SK-N-SH (cell line): ENCODE measurements at regions not wholly inside any gene's neighbourhood (a gene's known extent, or its start where the extent isn't known, plus 50 kb on each side); places are given as distances from the start of the nearest gene placed in this dataset.

Experiments used
- CTCF ChIA-PET: fragments of 300-600, 350-600 bp; formaldehyde crosslinking; extraction: SDS; loops from one replicate; lab custom pipeline; 2021; lab: Yijun Ruan, JAX
- POLR2A ChIA-PET: fragments of 350-600 bp; sonication (Branson Sonifier 250); formaldehyde crosslinking; extraction: SDS; loops from one replicate; lab custom pipeline; 2020; ENCODE audit warnings: antibody characterized with exemption, inconsistent platforms; lab: Yijun Ruan, JAX
- DNase-seq: peaks from one replicate; pipeline ENCODE4 v3.0.0; 2012
- H2AFZ ChIP-seq: fragments of 200-600 bp; sonication (generic); 2 replicates; pipeline ENCODE4 v1.8.1; 2016; ENCODE audit warnings: antibody characterized with exemption, mild to moderate bottlenecking, low read depth
- H3F3A ChIP-seq: fragments of 200-600 bp; sonication (generic); replicated peaks from 2 replicates; pipeline ENCODE3; 2016; ENCODE audit warnings: antibody characterized with exemption, mild to moderate bottlenecking; ENCODE audit not compliant: insufficient read depth
- H3K27ac ChIP-seq, 2 experiments: fragments of 200-500 bp in 1 of 2; fragments of 200-600 bp in 1 of 2; sonication (Bioruptor generic) in 1 of 2; sonication (generic), shearing (Covaris generic) in 1 of 2; 2 replicates each; pipeline versions ENCODE4 v1.5.1 to v1.6.1; 2014 to 2016; ENCODE audit warnings: low read depth in 2 of 2, inconsistent platforms in 1 of 2, low read length in 1 of 2, mild to moderate bottlenecking in 1 of 2, mixed read lengths in 1 of 2
- H3K27me3 ChIP-seq: fragments of 200-600 bp; sonication (generic), shearing (Covaris generic); 2 replicates; pipeline ENCODE4 v1.6.1; 2016; ENCODE audit warnings: mixed run types; ENCODE audit not compliant: insufficient read depth
- H3K36me3 ChIP-seq, 2 experiments: fragments of 200-500 bp in 1 of 2; fragments of 200-600 bp in 1 of 2; sonication (Bioruptor generic) in 1 of 2; sonication (generic) in 1 of 2; replicated peaks in 1 of 2; 2 replicates each; pipeline versions ENCODE3 to v1.5.1; 2014 to 2016; ENCODE audit warnings: low read length in 1 of 2, mild to moderate bottlenecking in 1 of 2; ENCODE audit not compliant: insufficient read depth in 2 of 2, control insufficient read depth in 1 of 2
- H3K4me1 ChIP-seq, 2 experiments: fragments of 200-500 bp in 1 of 2; fragments of 200-600 bp in 1 of 2; sonication (Bioruptor generic) in 1 of 2; sonication (generic), shearing (Covaris generic) in 1 of 2; 2 replicates each; pipeline versions ENCODE4 v1.5.1 to v1.6.1; 2014 to 2016; ENCODE audit warnings: low read depth in 1 of 2, low read length in 1 of 2, mixed run types in 1 of 2; ENCODE audit not compliant: insufficient read depth in 2 of 2, control insufficient read depth in 1 of 2
- H3K4me2 ChIP-seq: fragments of 200-600 bp; sonication (generic), shearing (Covaris generic); 2 replicates; pipeline ENCODE4 v1.6.1; 2017; ENCODE audit warnings: mixed run types
- H3K4me3 ChIP-seq, 2 experiments: fragments of 200-500 bp in 1 of 2; fragments of 200-600 bp in 1 of 2; sonication (Bioruptor generic) in 1 of 2; sonication (generic), shearing (Covaris generic) in 1 of 2; 2 replicates each; pipeline versions ENCODE4 v1.5.1 to v1.8.1; 2014 to 2016; ENCODE audit warnings: low read depth in 2 of 2, inconsistent platforms in 1 of 2, low read length in 1 of 2, mild to moderate bottlenecking in 1 of 2, mixed read lengths in 1 of 2, moderate library complexity in 1 of 2
- H3K79me2 ChIP-seq: fragments of 200-600 bp; sonication (generic); 2 replicates; pipeline ENCODE4 v1.8.1; 2017; ENCODE audit warnings: mild to moderate bottlenecking; ENCODE audit not compliant: insufficient read depth
- H3K9ac ChIP-seq: fragments of 200-600 bp; sonication (generic); 2 replicates; pipeline ENCODE4 v1.6.1; 2017; ENCODE audit warnings: mixed run types
- H3K9me2 ChIP-seq: fragments of 200-600 bp; sonication (generic); 2 replicates; pipeline ENCODE4 v1.6.1; 2017; ENCODE audit warnings: mixed run types
- H3K9me3 ChIP-seq: fragments of 200-600 bp; sonication (generic); 2 replicates; pipeline ENCODE4 v1.6.1; 2017; ENCODE audit warnings: mixed run types, mild to moderate bottlenecking, moderate library complexity
- H4K20me1 ChIP-seq: fragments of 200-600 bp; sonication (generic); 2 replicates; pipeline ENCODE4 v1.6.1; 2017; ENCODE audit warnings: mild to moderate bottlenecking, mixed run types; ENCODE audit not compliant: insufficient read depth
- ELF1 ChIP-seq: IDR thresholded peaks from 2 replicates; pipeline ENCODE4 v1.4.0; 2012
- EP300 ChIP-seq, 2 experiments: IDR thresholded peaks; 2 replicates each; pipeline versions ENCODE4 v1.4.0 to v1.6.1; 2012; ENCODE audit warnings: borderline replicate concordance in 1 of 2, low read depth in 1 of 2, low read length in 1 of 2
- FOSL2 ChIP-seq: IDR thresholded peaks from 2 replicates; pipeline ENCODE4 v1.4.0; 2012; ENCODE audit warnings: low read depth, mild to moderate bottlenecking, moderate library complexity, borderline replicate concordance
- JUND ChIP-seq: IDR thresholded peaks from 2 replicates; pipeline ENCODE4 v1.4.0; 2012
- MEF2A ChIP-seq: IDR thresholded peaks from 2 replicates; pipeline ENCODE4 v1.4.0; 2012; ENCODE audit warnings: low read depth, borderline replicate concordance
- NFIC ChIP-seq: IDR thresholded peaks from 2 replicates; pipeline ENCODE4 v1.4.0; 2012; ENCODE audit warnings: borderline replicate concordance
- POLR2AphosphoS5 ChIP-seq: IDR thresholded peaks from 2 replicates; pipeline ENCODE4 v1.6.1; 2012; ENCODE audit warnings: low read depth, low read length
- TEAD4 ChIP-seq: IDR thresholded peaks from 2 replicates; pipeline ENCODE4 v1.4.0; 2012; ENCODE audit warnings: mild to moderate bottlenecking, borderline replicate concordance; ENCODE audit not compliant: insufficient read depth
- YY1 ChIP-seq: IDR thresholded peaks from 2 replicates; pipeline ENCODE4 v1.4.0; 2012; ENCODE audit warnings: low read depth, mild to moderate bottlenecking
- WGBS: methylation state at CpG from one replicate; pipeline ENCODE4 v1.1.6; 2017; ENCODE audit warnings: low lambda C conversion rate; 5-methylcytosine and 5-hydroxymethylcytosine counted together
- TF ChIP-seq, protein P1 (sequence below): IDR thresholded peaks from 2 replicates; pipeline ENCODE4 v1.4.0; 2012; ENCODE audit warnings: low read depth, borderline replicate concordance
- TF ChIP-seq, protein P2 (sequence below): IDR thresholded peaks from 2 replicates; pipeline ENCODE4 v1.6.1; 2012; ENCODE audit warnings: mild to moderate bottlenecking, low read depth, low read length, moderate library complexity
- TF ChIP-seq, protein P3 (sequence below): IDR thresholded peaks from 2 replicates; pipeline ENCODE4 v1.4.0; 2012; ENCODE audit warnings: low read depth, borderline replicate concordance

DNA sequence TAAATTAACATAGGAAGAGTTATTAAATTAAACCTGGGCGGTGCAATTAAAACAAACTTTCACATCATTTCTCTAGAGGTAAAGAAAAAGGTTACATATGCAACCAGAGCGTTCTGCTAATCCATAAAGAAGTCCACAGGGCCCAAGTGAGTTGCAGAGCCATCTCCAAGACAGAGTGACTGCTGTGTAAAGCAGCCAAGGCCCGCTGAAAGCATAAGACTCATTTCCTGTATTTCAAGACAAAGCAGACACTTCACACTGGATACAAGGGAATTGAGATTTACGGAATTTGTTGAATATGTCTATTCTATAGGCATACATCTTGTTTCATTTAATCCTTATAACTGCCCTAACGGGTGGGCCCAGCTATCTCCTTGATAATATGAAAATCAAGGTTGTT is 422.8 kb downstream of the CBLN4 start:
- Histone ChIP-seq H3K36me3 (no peaks in the 10 kb centered on the region), H3K4me3 (no peak overlapping the region), H2AFZ (no peak overlapping the region), H3K4me1 (no peaks in the 10 kb centered on the region; a peak in 1 of 4 replicates), H3K9me3 (no peaks in the 10 kb centered on the region), H3K27ac (no peak overlapping the region), H3K9me2 (no peaks in the 10 kb centered on the region), H3F3A (no peaks in the 10 kb centered on the region), H3K27me3 (no peaks in the 10 kb centered on the region), H4K20me1 (no peaks in the 10 kb centered on the region), H3K9ac (no peak overlapping the region), H3K4me2 (no peak overlapping the region), H3K79me2 (no peaks in the 10 kb centered on the region)
- WGBS, result 19% methylated on average over 5 of the region's 5 CpGs
- TF ChIP-seq FOSL2, result no peak
- TF ChIP-seq, protein P1, sequence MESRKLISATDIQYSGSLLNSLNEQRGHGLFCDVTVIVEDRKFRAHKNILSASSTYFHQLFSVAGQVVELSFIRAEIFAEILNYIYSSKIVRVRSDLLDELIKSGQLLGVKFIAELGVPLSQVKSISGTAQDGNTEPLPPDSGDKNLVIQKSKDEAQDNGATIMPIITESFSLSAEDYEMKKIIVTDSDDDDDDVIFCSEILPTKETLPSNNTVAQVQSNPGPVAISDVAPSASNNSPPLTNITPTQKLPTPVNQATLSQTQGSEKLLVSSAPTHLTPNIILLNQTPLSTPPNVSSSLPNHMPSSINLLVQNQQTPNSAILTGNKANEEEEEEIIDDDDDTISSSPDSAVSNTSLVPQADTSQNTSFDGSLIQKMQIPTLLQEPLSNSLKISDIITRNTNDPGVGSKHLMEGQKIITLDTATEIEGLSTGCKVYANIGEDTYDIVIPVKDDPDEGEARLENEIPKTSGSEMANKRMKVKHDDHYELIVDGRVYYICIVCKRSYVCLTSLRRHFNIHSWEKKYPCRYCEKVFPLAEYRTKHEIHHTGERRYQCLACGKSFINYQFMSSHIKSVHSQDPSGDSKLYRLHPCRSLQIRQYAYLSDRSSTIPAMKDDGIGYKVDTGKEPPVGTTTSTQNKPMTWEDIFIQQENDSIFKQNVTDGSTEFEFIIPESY, result no peak
- TF ChIP-seq, protein P2, sequence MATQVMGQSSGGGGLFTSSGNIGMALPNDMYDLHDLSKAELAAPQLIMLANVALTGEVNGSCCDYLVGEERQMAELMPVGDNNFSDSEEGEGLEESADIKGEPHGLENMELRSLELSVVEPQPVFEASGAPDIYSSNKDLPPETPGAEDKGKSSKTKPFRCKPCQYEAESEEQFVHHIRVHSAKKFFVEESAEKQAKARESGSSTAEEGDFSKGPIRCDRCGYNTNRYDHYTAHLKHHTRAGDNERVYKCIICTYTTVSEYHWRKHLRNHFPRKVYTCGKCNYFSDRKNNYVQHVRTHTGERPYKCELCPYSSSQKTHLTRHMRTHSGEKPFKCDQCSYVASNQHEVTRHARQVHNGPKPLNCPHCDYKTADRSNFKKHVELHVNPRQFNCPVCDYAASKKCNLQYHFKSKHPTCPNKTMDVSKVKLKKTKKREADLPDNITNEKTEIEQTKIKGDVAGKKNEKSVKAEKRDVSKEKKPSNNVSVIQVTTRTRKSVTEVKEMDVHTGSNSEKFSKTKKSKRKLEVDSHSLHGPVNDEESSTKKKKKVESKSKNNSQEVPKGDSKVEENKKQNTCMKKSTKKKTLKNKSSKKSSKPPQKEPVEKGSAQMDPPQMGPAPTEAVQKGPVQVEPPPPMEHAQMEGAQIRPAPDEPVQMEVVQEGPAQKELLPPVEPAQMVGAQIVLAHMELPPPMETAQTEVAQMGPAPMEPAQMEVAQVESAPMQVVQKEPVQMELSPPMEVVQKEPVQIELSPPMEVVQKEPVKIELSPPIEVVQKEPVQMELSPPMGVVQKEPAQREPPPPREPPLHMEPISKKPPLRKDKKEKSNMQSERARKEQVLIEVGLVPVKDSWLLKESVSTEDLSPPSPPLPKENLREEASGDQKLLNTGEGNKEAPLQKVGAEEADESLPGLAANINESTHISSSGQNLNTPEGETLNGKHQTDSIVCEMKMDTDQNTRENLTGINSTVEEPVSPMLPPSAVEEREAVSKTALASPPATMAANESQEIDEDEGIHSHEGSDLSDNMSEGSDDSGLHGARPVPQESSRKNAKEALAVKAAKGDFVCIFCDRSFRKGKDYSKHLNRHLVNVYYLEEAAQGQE, result no peak
- no peak for DNase-seq
- ChIA-PET POLR2A (no interaction called here), CTCF (interaction anchor here (1.1 kb wide), 1 partner anchor 8 kb away, joined by 3 read pairs; no protein-coding TSS in a partner anchor)

DNA sequence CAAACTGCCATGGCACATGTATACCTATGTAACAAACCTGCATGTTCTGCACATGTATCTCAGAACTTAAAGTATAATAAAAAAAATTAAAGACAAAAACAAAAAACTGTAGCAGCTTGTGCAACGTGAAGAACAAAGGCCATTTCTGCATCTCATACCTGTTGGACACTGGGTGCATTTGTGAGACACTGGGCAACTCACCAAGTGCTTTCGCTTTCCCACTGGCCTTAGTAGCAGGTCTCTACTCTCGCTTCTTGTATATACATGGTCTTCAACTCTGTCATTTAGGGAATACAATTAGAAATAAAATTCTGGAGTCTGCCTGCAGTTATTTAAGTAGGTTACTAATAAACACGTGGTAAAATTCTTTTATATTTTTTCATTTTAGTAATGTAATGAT is 423.8 kb downstream of the CBLN4 start:
- ChIA-PET POLR2A (no interaction called here), CTCF (interaction anchor here (1.1 kb wide), 1 partner anchor 9 kb away, joined by 3 read pairs; no protein-coding TSS in a partner anchor)
- no peak for DNase-seq
- Histone ChIP-seq H3K9ac (no peak overlapping the region), H2AFZ (no peak overlapping the region), H3K27me3 (no peaks in the 10 kb centered on the region), H3K4me3 (no peak overlapping the region), H3K79me2 (no peaks in the 10 kb centered on the region), H3K36me3 (no peaks in the 10 kb centered on the region), H3K4me2 (no peak overlapping the region), H3K4me1 (no peaks in the 10 kb centered on the region; a peak in 2 of 4 replicates), H3K27ac (no peak overlapping the region), H4K20me1 (no peaks in the 10 kb centered on the region), H3F3A (no peaks in the 10 kb centered on the region), H3K9me2 (no peaks in the 10 kb centered on the region), H3K9me3 (no peaks in the 10 kb centered on the region)
- 27% methylated on average over 4 of the region's 4 CpGs for WGBS
- TF ChIP-seq EP300 (IDR thresholded peaks at IDR 0.05; ENCODE audit: borderline replicate concordance in 1 of 2, low read depth in 1 of 2, low read length in 1 of 2), result no peak
- TF ChIP-seq ELF1, result no peak
- TF ChIP-seq JUND, result no peak
- no peak for TF ChIP-seq MEF2A
- TF ChIP-seq POLR2AphosphoS5, result no peak
- TF ChIP-seq, protein P3, sequence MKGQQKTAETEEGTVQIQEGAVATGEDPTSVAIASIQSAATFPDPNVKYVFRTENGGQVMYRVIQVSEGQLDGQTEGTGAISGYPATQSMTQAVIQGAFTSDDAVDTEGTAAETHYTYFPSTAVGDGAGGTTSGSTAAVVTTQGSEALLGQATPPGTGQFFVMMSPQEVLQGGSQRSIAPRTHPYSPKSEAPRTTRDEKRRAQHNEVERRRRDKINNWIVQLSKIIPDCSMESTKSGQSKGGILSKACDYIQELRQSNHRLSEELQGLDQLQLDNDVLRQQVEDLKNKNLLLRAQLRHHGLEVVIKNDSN, result no peak
- no peak for TF ChIP-seq NFIC
- no peak for TF ChIP-seq YY1
- no peak for TF ChIP-seq TEAD4
